K562 (cell line): ENCODE measurements at regions not wholly inside any gene's neighbourhood (a gene's known extent, or its start where the extent isn't known, plus 50 kb on each side); places are given as distances from the start of the nearest gene placed in this dataset.
"Not testable (repeated sequence)": the region's sequence is repeated elsewhere in the genome, so short reads cannot be mapped to it uniquely, and the experiment has no call there.

ENCODE experiments used
- ATF3 ChIP-seq, 2 experiments: fragments of 450-650 bp in 1 of 2; sonication (generic) in 1 of 2; formaldehyde crosslinking in 1 of 2; IDR thresholded peaks in 1 of 2; conservative IDR thresholded peaks in 1 of 2; 2 replicates each; pipeline versions ENCODE4 v1.6.1 to v1.8.1; 2016 to 2023; ENCODE audit warnings: mild to moderate bottlenecking in 2 of 2, moderate library complexity in 2 of 2, inconsistent platforms in 1 of 2, missing genetic modification reagents in 1 of 2
- ATF7 ChIP-seq: fragments of 450-650 bp; IDR thresholded peaks from 2 replicates; pipeline ENCODE4 v1.7.1; 2014; ENCODE audit warnings: mild to moderate bottlenecking, moderate library complexity
- CBX8 ChIP-seq: fragments of 200-600 bp; sonication (generic); IDR thresholded peaks from 2 replicates; pipeline ENCODE4 v1.6.1; 2012; ENCODE audit warnings: borderline replicate concordance, mixed run types, low read depth, mild to moderate bottlenecking, moderate library complexity, mixed read lengths, low read length, control low read depth, inconsistent platforms; ENCODE audit not compliant: poor library complexity, severe bottlenecking; ENCODE audit errors: extremely low read depth
- FOXK1 ChIP-seq: sonication (generic); formaldehyde crosslinking; IDR thresholded peaks from 2 replicates; pipeline ENCODE4 v1.8.0; 2022; ENCODE audit warnings: missing genetic modification reagents, mild to moderate bottlenecking, borderline replicate concordance
- HNRNPH1 ChIP-seq: fragments of 200-400 bp; formaldehyde crosslinking; optimal IDR thresholded peaks from 2 replicates; pipeline ENCODE3; 2017; ENCODE audit warnings: low read depth, mild to moderate bottlenecking, low read length, moderate library complexity
- STAT5A ChIP-seq: IDR thresholded peaks from 2 replicates; pipeline ENCODE4 v1.6.1; 2012; ENCODE audit warnings: low read length, inconsistent platforms, borderline replicate concordance
- STAT6 ChIP-seq: sonication (generic); formaldehyde crosslinking; IDR thresholded peaks from 2 replicates; pipeline ENCODE4 v1.8.1; 2023; ENCODE audit warnings: mild to moderate bottlenecking, missing genetic modification reagents
- TF ChIP-seq, protein P1 (sequence below): sonication (generic); formaldehyde crosslinking; IDR thresholded peaks from 2 replicates; pipeline ENCODE4 v1.8.1; 2023; ENCODE audit warnings: mild to moderate bottlenecking, missing genetic modification reagents
- TF ChIP-seq, protein P2 (sequence below), 3 experiments: IDR thresholded peaks in 2 of 3; conservative IDR thresholded peaks in 1 of 3; 2 replicates each; pipeline ENCODE4 v1.5.1; 2011 to 2012; ENCODE audit warnings: low read length in 3 of 3, mild to moderate bottlenecking in 3 of 3, control low read depth in 2 of 3, improper control_type of control experiment in 1 of 3, inconsistent platforms in 1 of 3, low read depth in 1 of 3, mixed read lengths in 1 of 3, moderate library complexity in 1 of 3; ENCODE audit not compliant: insufficient read depth in 2 of 3
- TF ChIP-seq, protein P3 (sequence below): fragments of 450-650 bp; formaldehyde crosslinking; IDR thresholded peaks from 2 replicates; pipeline ENCODE4 v1.4.0; 2020; ENCODE audit warnings: mild to moderate bottlenecking, moderate library complexity

GRCh38 chr14:105915546-105915945, 389.2 kb downstream of the TMEM121 start:
- not testable (repeated sequence) for TF ChIP-seq STAT6 (CRISPR knock-in tag); ATF7; HNRNPH1; STAT5A; FOXK1; CBX8; ATF3 (IDR thresholded peaks at IDR 0.05); ATF3 (CRISPR knock-in tag; conservative IDR thresholded peaks at IDR 0.05)
- TF ChIP-seq, protein P1, sequence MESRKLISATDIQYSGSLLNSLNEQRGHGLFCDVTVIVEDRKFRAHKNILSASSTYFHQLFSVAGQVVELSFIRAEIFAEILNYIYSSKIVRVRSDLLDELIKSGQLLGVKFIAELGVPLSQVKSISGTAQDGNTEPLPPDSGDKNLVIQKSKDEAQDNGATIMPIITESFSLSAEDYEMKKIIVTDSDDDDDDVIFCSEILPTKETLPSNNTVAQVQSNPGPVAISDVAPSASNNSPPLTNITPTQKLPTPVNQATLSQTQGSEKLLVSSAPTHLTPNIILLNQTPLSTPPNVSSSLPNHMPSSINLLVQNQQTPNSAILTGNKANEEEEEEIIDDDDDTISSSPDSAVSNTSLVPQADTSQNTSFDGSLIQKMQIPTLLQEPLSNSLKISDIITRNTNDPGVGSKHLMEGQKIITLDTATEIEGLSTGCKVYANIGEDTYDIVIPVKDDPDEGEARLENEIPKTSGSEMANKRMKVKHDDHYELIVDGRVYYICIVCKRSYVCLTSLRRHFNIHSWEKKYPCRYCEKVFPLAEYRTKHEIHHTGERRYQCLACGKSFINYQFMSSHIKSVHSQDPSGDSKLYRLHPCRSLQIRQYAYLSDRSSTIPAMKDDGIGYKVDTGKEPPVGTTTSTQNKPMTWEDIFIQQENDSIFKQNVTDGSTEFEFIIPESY (CRISPR knock-in tag) = not testable (repeated sequence)
- TF ChIP-seq, protein P2, sequence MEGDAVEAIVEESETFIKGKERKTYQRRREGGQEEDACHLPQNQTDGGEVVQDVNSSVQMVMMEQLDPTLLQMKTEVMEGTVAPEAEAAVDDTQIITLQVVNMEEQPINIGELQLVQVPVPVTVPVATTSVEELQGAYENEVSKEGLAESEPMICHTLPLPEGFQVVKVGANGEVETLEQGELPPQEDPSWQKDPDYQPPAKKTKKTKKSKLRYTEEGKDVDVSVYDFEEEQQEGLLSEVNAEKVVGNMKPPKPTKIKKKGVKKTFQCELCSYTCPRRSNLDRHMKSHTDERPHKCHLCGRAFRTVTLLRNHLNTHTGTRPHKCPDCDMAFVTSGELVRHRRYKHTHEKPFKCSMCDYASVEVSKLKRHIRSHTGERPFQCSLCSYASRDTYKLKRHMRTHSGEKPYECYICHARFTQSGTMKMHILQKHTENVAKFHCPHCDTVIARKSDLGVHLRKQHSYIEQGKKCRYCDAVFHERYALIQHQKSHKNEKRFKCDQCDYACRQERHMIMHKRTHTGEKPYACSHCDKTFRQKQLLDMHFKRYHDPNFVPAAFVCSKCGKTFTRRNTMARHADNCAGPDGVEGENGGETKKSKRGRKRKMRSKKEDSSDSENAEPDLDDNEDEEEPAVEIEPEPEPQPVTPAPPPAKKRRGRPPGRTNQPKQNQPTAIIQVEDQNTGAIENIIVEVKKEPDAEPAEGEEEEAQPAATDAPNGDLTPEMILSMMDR (IDR thresholded peaks at IDR 0.05 in 2 of 3, conservative IDR thresholded peaks at IDR 0.05 in 1 of 3; ENCODE audit: insufficient read depth in 2 of 3, low read depth in 1 of 3, low read length in 3 of 3) = not testable (repeated sequence)
- TF ChIP-seq, protein P3, sequence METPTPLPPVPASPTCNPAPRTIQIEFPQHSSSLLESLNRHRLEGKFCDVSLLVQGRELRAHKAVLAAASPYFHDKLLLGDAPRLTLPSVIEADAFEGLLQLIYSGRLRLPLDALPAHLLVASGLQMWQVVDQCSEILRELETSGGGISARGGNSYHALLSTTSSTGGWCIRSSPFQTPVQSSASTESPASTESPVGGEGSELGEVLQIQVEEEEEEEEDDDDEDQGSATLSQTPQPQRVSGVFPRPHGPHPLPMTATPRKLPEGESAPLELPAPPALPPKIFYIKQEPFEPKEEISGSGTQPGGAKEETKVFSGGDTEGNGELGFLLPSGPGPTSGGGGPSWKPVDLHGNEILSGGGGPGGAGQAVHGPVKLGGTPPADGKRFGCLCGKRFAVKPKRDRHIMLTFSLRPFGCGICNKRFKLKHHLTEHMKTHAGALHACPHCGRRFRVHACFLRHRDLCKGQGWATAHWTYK = not testable (repeated sequence)
